Fibroblast of skin of abdomen (primary cell): ENCODE measurements at regions not wholly inside any gene's neighbourhood (a gene's known extent, or its start where the extent isn't known, plus 50 kb on each side); places are given as distances from the start of the nearest gene placed in this dataset.

ENCODE experiments used
- DNase-seq: peaks from one replicate; pipeline ENCODE4 v3.0.0-alpha.2; 2013

- peak; percentile 23 for DNase-seq
Measured at GRCh38 chr9:73011181-73011750, 58.4 kb upstream of the ALDH1A1 start.

GRCh38 chr9:73009649-73010288 is 56.9 kb upstream of the ALDH1A1 start:
- DNase-seq = no peak

GRCh38 chr9:73007966-73008672 is 55.3 kb upstream of the ALDH1A1 start:
- DNase-seq = no peak

GRCh38 chr9:73006986-73007385 is 54.1 kb upstream of the ALDH1A1 start:
- DNase-seq = no peak
